GM19395 (cell line): ENCODE measurements at regions not wholly inside any gene's neighbourhood (a gene's known extent, or its start where the extent isn't known, plus 50 kb on each side); places are given as distances from the start of the nearest gene placed in this dataset.

Experiments
- ATAC-seq: cut with Tn5 transposase; IDR thresholded peaks from one replicate; pipeline ENCODE4 v1.9.1; 2021; ENCODE audit warnings: mild to moderate bottlenecking, moderate library complexity; ENCODE audit not compliant: unreplicated experiment

DNA sequence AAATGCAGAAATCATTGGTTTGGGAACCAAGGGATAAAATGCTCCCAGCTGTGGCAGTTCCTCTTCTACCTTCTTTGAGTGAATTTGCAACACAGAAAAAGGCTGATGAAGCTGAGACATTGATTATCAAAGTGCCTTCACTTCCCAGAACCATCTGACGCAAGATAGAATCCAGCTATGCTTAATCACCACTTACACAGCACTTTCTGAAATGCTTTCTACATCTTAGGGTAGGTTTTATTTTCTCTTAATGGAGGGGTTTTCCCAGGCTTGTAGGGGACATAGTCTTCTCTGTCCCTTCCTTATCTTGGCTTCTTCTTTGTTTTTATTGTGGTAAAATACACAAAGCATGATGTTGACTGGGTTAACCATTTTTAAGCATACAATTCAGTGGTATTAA, 332.6 kb upstream of the ZNF32 start:
- no peak for ATAC-seq

DNA sequence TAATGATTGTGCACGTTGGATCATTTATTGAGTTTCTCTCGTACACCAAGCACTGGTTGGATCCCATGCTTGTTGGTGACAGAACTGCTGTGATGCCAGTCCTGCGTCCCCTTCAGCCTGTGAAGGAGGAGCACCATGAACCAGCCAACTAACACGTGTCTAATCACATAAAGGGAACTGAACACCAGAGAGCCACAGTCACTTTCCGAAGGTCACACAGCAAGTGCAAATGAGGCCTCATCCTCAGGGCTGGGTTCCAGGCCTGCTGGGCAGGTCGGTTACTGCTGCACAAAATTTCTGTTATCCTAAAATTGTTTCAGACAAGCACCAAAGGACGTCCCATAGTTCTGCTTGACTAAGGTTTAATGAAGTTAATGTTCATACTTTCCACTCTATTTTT, 332.0 kb upstream of the ZNF32 start:
- no peak for ATAC-seq

DNA sequence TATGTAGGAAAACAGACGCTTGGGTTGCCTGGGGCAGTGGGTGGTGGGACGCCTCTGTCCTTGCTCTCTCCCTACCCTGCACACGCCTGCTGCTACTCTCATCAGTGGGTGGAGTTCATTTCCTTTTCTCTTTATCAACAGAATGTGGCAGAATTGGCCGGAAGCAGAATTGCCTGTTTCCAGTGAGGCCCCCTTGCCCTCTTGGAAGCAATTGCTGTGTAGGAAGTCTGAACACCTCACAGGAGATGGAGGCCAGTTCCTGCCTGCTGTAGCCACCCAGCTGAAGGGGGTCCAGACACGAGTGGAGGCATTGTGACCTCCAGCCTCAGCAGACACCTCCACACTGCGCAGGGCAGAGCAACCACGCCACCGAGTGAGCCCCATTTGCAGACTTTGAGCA, 331.6 kb upstream of the ZNF32 start:
- no peak for ATAC-seq

DNA sequence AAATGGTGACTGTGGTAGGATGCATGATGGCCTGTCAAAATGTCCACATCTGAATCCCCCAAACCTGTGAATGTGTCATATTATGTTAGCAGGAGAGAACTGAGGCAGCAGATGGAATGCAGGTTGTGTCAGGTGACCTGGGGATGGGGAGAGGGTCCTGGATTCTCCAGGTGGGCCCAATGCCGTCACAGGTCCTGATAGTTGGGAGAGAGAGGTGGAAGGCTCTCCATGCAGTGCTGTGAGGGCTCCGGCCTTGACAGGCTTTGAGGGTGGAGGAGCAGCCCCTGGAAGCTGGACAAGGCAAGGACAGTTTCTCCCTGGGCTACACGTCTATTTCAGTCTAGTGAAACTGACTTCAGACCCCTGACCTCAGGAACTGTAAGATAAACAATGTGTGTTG, 330.9 kb upstream of the ZNF32 start:
- ATAC-seq, result no peak

DNA sequence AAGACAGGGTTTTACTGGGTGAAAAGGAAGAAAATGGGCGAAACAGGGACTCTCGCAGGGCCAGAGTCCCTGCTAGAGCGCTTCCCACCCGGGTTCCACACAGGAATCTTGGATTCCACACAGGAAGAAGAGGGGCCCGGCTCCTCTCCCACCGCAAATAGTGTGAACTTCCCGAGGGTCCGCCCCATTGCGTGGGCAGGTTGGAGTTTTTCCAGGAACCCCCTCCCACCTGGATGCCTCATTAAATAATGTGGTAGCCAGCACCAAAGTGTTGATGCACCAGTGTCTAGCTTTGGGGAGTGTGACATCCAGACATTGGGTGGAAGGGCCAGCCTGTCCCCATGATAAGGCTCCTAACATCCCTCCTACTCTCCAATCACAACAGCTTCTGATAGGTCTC, 330.3 kb upstream of the ZNF32 start:
- ATAC-seq, result no peak

DNA sequence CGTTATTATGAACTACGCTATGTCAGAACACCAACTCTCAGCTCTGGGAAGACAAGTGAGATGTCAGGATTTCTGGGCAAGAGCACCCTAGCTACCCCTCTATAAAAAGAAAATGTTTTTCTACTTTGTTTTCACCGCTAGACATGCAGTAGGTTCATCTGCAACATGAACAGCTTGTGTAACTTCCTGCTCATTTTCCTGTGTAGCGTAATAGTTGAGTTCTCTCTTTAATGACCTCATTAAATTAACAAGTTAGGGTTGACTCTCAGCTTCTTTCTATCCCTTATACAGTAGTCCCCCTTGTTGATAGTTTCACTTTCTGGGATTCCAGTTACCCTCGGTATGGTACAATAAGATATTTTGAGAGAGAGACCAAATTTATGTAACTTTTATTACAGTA, 329.4 kb upstream of the ZNF32 start:
- no peak for ATAC-seq

DNA sequence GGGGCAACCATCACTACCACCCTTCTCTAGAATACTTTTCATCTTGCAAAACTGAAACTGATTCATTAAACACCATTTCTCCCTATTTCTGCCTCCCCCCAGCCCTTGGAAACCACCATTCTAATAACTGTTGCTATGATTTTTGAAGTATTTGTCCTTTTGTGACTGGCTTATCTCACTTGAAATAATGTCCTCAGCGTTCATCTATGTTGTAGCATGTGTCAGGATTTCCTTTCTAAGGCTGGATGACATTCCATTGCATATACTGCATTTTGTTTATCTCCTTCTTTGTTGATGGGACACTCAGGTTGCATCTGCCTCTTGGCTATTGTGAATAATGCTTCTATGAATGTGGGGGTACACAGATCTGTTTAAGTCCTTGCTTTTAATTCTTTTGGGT, 327.6 kb upstream of the ZNF32 start:
- no peak for ATAC-seq

DNA sequence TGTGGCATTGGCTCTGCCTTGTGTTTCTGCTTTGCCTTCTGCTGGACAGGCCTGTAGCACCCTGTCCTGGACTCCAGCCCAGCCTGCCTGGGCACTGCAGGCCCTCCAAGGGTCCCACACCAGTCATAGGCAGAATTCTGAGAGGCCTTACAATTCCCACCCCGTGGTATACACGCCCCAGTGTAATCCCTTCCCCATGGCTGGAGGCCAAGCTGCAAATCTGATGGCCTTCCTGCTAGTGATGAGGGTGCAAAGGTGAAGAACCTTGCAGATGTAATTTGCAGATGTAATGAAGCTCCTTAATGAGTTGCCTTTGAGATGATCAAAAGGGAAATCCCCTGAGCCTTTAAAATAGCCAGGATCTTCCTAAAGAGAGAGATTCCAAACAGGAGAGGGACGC, 325.1 kb upstream of the ZNF32 start:
- ATAC-seq, result no peak

DNA sequence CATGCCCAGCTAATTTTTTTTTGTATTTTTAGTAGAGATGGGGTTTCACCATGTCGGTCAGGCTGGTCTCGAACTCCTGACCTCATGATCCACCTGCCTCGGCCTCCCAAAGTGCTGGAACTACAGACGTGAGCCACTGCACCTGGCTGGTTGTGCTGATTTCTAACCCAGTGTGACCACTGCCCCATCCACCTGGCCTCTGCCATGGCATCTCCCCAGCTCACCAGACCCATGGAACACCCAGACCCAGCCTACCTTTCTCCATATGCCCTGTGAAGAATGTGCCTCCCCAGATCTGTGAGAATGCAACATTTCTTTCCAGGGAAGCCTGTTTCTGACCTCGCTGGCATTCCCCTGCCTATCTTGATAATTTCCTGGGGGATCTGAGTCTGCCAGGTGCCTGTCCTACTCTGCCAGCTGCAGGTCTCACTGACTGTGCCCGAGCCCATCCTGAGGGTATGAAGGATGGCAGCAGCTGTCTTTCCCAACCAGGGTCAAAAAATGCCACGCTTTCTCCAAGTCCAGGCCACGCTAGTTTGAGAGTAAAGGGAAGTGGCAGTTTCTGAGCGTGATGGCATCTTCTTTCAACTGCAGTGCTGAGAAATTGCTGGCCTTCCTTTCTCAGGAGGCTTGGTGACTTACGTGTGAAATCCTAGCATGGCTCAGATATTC, 324.4 kb upstream of the ZNF32 start:
- no peak for ATAC-seq

DNA sequence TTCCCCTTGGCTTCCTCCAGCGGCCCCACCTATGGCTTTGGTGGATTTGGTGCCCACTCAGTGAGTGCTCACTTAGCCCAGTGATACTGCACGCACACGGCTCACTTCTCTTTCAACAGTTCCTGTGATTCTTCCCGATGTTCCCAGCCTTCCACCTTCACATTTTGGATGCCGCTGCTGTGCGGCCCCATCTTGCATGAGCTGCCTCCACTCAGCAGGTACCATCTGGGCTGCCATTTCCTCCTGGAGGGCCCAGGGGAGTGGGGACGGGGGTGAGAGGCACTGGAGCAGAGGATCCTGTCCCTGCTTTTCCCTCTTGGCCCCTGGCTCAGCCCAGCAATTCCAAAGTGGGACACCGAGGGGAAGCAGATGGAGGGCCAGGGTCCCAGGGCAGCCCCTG, 323.3 kb upstream of the ZNF32 start:
- no peak for ATAC-seq

DNA sequence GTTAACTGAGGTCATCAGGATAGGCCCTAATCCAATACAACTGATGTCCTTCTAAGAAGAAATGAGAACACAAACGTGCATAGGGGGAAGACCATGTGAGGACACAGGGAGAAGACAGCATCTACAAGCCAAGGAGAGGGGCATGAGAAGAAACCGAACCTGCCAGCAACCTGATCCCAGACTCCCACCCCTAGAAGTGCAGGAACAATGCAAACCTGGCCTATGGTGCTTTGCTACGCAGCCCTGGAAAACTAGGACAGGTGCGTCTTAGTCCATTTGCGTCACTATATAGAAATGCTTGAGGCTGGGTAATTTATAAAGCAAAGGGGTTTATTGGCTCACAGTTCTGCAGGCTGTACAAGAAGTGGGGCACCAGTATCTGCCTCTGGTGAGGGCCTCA, 322.6 kb upstream of the ZNF32 start:
- no peak for ATAC-seq

DNA sequence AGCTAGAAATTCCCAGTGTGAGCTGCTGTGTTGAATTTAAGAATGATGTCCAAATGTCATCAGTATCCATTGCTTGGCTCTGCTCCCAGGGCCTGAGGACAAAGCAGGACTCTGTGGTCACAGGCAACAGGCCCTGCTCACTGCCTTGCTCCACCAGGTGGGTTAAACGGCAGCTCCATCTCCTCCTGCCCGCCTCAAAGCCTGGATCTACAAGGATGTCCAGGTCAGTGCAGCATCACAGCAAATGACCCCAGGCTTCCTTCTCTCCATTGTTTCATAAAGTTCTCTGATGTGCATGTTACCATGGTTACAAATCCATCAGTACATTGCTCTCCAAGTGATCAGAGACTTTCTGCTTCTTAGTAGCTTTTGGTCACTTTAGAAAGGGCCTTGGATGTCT, 322.0 kb upstream of the ZNF32 start:
- no peak for ATAC-seq

DNA sequence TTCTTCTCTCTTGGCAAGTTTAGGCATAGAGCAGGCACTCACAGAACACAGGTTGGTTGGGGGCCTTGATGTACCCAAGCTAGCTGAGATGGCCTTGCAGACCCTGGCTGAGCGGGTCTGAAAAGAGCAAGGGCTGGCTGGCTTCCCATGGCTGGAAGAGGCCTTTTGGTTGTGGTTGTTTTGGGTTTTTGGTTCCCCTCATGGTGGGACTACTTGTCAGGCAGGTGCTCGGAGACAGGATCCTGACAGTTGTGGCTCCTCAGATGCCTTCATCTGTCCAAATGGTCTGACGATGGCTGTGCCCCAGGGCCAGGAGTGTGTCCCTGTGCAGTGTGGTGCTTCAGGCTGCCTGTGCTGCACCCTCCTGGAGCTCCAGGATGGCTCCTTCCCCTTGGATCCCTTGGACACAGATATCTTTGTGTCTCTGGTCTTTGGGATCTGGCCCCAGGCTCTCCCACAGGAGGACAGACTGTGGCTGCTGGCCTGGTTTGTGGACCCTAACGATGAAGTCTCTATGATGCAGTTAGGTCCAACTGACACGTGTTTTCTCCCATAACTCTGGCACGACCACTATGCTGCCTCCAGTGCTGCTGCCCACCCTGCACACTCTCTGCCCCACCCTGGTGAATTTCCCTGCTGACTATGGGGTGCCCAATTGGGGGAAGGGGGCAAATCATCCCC, 321.5 kb upstream of the ZNF32 start:
- no peak for ATAC-seq

DNA sequence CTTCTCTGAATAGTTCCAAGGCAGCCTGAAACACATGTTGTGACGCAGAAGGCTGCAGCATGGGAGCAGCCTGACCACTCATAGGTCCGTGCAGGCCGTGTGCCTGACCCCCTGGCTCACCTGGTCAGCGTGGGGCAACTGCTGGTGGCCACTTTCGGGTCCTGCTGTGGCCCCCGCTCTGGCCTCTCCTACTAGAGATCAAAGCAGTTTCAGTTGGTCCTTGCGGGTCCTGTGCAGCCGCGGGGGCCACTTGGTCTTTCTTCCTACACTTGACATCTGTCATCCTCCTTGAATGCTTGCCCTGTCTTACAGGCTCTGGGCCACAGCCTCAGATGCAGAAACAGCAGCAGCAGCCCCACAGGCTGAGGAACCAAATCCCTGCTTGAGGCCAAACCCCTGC, 320.8 kb upstream of the ZNF32 start:
- no peak for ATAC-seq

DNA sequence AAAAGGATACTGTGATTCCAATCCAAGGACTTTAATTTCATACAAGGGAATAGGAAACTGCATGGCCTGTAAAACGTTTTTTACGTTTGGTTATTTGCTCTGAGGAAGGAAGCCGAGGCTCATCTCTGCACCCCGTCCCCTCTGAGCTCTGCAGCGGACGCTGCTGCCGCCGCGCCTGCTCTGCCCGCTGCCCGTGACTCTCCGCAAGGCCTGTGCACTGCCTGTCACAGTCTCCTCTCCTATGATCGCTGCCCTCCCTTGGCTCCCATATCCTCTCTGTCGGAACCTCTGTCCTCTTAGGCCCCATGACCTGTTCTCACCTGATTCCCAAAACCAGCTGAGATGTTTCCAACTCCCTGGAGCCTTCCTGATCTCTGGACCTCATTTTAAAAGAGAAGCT, 320.3 kb upstream of the ZNF32 start:
- ATAC-seq, result no peak

DNA sequence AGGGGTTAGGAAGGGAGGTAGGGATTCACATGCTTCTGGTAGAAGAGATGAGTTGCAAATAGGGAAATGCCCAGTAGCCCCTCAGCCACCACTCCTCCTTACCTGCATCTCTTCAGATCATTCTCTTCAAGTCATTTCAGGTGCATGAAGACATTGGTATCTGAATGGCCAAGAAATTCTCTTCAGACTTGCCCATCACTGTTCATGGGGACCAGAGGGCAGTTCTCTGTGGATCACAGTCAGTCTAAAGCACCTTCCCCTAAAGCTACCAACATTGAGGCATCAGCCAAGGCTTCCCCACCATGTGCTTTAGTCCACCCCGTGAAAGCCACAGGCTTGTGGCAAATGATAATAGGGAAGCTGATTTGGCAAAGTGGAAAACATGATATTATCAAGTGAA, 319.4 kb upstream of the ZNF32 start:
- no peak for ATAC-seq

DNA sequence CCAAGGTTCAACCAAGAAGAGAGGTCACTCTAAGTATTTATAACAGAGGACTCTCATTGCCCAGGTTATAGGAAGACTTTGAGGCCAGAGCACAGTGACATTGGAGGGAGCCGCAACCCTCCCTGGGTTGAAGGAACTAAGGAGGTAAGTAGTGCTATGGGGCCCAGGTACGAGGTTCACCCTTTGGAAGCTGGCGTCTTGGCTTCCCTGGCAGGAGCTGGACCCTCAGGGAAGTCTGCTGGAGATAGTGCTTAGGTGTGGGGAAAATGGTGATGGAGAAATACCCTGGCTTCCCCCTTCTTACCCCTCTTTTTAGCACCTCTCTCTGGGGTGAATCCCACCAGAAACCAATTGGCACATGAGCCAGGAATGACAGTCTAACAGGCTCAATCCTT, 317.9 kb upstream of the ZNF32 start:
- ATAC-seq, result no peak

DNA sequence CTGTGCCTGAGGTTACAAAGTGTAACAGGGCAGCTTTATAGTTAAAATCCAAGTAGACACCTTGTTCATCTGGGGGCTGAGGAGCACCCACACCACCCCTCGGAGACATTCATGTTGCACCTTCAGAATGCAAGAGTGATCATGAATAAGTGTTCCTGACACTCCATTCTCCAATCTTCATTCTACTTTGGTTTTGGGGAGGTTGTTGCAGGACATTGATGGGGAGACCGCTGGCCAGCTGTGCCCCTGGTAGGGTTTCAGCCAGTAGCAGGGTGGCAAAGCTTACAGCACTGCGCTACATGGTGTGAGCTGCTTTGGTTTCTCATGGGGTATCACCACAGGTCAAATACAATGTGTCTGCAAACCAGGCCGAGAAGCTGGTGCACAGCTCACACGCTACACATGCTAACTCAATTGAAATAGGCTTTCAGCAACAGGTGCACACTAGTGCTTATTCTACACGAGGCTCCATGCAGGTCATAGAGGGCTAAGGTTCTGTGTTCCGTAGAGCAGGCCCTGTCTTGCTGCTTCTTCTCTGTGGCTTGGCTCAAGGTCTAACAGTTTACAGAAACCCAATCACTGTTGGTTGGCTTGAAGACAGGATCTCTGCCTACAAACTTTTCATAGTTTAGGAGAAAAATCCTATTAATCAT, 317.4 kb upstream of the ZNF32 start:
- no peak for ATAC-seq

DNA sequence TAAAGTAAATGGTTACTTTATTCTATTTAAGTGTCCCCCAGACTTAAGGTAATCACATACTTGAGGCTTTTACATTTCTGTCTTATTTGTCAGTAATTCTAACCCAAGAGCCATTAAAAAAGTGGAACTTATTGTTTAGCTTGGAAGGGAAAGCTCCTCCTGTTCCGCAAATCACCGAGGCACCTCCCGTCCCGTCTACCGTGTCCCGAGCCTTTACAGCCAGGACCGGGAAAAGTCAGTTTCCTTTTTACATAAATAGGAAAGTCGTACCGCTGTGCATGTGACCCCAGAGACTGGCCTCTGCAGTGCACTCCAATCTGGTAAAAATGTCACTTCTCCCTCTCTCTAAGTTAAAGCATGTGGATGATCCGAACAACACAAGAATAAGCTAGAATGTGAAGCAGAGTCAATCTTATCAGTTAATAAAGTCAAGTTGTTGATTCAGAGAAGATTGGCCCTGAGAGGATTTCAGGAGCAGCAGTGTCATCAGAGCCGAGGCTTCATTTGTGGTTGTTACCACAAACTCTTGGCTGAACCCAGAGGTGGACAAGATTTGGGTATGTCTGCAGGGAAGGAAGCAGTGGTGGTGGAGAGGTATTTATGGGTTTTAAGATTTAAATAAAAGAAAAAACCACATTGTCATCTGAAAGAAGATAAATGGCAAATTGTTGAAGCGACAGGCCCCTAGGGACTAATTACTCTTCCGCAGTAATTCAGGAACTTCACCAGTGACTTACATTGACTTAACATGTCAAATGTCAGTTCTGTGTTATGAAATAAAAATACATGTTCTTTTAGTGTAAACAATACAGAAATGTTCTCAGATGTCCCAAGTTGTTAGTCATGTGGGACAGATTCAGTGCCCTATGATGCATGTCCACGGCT, 316.6 kb upstream of the ZNF32 start:
- ATAC-seq, result no peak

DNA sequence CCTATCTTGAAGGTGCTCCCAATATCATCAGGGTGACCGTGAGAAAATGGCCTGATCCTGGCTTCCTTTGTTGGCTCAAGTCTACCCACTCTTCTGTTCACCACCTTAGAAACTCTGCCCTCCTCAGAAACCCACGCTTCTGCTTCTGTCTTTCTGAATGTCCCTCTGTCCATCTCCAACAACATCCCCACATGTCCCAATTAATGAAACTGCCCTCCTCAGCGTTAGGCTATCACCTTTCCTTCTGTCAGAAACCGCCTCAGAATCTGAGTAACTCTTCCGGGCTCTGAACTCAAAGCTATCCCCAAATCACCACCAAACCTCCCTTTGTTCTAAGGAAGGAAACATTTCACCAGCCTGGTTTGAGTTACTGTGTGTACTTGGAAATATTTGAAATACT, 315.8 kb upstream of the ZNF32 start:
- ATAC-seq, result no peak

DNA sequence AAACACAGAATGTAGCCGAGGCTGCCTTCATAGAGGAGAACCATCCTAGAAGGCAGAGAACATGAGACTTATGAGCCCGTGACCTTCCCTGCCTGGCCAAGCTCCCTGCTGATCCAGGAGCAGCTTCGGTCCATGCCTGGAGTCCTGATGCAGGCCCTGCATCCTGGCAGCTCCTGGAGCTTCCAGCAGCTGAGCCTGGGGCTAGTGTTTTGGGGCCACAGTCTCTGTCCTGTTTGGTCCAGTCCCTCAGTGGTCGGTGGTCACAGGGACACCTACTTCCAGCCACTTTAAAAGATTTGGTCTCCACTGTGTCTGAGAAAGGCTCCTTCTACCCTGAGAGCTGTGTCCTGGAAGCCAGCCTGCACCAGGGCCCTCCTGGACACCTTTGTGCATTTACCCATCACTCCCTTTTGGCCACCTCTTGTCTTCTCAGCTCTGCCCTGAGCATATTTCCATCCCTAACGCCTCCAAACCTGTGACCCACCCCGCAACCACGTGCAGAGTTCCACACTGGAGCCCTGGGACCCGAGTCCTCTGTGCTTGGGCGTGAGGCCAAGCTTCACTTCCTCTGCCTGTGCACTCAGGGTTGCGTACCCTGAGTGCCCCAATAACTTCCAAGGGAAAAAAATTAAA, 315.2 kb upstream of the ZNF32 start:
- ATAC-seq, result no peak
